GM21619 (cell line): ENCODE measurements at regions not wholly inside any gene's neighbourhood (a gene's known extent, or its start where the extent isn't known, plus 50 kb on each side); places are given as distances from the start of the nearest gene placed in this dataset.
"Not testable (repeated sequence)": the region's sequence is repeated elsewhere in the genome, so short reads cannot be mapped to it uniquely, and the experiment has no call there.

ENCODE experiments used
- ATAC-seq: cut with Tn5 transposase; IDR thresholded peaks from one replicate; pipeline ENCODE4 v1.9.1; 2021; ENCODE audit not compliant: unreplicated experiment

GRCh38 chr4:31687717-31688342 is 967.7 kb downstream of the PCDH7 start:
- ATAC-seq = no peak

- no peak for ATAC-seq
Observed at GRCh38 chr4:31692399-31692940, 972.3 kb downstream of the PCDH7 start.

GRCh38 chr4:31701256-31701655 is 981.1 kb downstream of the PCDH7 start:
- no peak for ATAC-seq

- ATAC-seq = no peak
Observed at GRCh38 chr4:31702326-31702725, 982.2 kb downstream of the PCDH7 start.

- ATAC-seq = no peak
Observed at GRCh38 chr4:31714238-31714637, 994.1 kb downstream of the PCDH7 start.

GRCh38 chr4:31715302-31715701 is 995.1 kb downstream of the PCDH7 start:
- no peak for ATAC-seq

- ATAC-seq = no peak
Observed at GRCh38 chr4:31727030-31727429, 1006.9 kb downstream of the PCDH7 start.

GRCh38 chr4:31735004-31735403 is 1014.8 kb downstream of the PCDH7 start:
- ATAC-seq = no peak

- ATAC-seq = no peak
Observed at GRCh38 chr4:31737419-31737818, 1017.2 kb downstream of the PCDH7 start.

- ATAC-seq = no peak
Observed at GRCh38 chr4:31741326-31741725, 1021.2 kb downstream of the PCDH7 start.

- no peak for ATAC-seq
Observed at GRCh38 chr4:31748382-31748781, 1028.2 kb downstream of the PCDH7 start.

GRCh38 chr4:31750581-31750980 is 1030.4 kb downstream of the PCDH7 start:
- not testable (repeated sequence) for ATAC-seq

- no peak for ATAC-seq
Observed at GRCh38 chr4:31755751-31756150, 1035.6 kb downstream of the PCDH7 start.

- ATAC-seq = no peak
Observed at GRCh38 chr4:31768756-31769155, 1048.6 kb downstream of the PCDH7 start.

- no peak for ATAC-seq
Observed at GRCh38 chr4:31783311-31783710, 1063.1 kb downstream of the PCDH7 start.

- ATAC-seq = no peak
Observed at GRCh38 chr4:31784558-31784957, 1064.4 kb downstream of the PCDH7 start.

- ATAC-seq = no peak
Observed at GRCh38 chr4:31787701-31788100, 1067.5 kb downstream of the PCDH7 start.

- no peak for ATAC-seq
Observed at GRCh38 chr4:31788676-31789075, 1068.5 kb downstream of the PCDH7 start.

- ATAC-seq = no peak
Observed at GRCh38 chr4:31791666-31792065, 1071.5 kb downstream of the PCDH7 start.

- no peak for ATAC-seq
Observed at GRCh38 chr4:31793907-31794306, 1073.7 kb downstream of the PCDH7 start.

- ATAC-seq = not testable (repeated sequence)
Observed at GRCh38 chr4:31797052-31797451, 1076.9 kb downstream of the PCDH7 start.

GRCh38 chr4:31803526-31804195 is 1083.5 kb downstream of the PCDH7 start:
- ATAC-seq = no peak

GRCh38 chr4:31807036-31807435 is 1086.9 kb downstream of the PCDH7 start:
- no peak for ATAC-seq
